Activated CD4-positive, alpha-beta T cell treated with anti-CD3 and anti-CD28 coated beads, Interleukin-2, amount 10 ng/mL, durations not matched to agents 7 days and 5 days (primary cell): ENCODE measurements at regions not wholly inside any gene's neighbourhood (a gene's known extent, or its start where the extent isn't known, plus 50 kb on each side); places are given as distances from the start of the nearest gene placed in this dataset.
"Not testable (repeated sequence)": the region's sequence is repeated elsewhere in the genome, so short reads cannot be mapped to it uniquely, and the experiment has no call there.

ENCODE experiments used
- CTCF ChIA-PET: fragments of 350-600 bp; sonication (Branson Sonifier 250); formaldehyde crosslinking; loops from one replicate; lab custom pipeline; 2021; ENCODE audit warnings: antibody characterized with exemption; lab: Charles Lee
- POLR2A ChIA-PET: fragments of 350-600 bp; sonication (Branson Sonifier 250); formaldehyde crosslinking; loops from one replicate; lab custom pipeline; 2021; ENCODE audit warnings: antibody characterized with exemption; lab: Charles Lee
- DNase-seq: peaks from one replicate; pipeline ENCODE4 v3.0.0-alpha.2; 2020
- H3K27ac Mint-ChIP-seq: one replicate; pipeline ENCODE4 v1.8.0; 2021; ENCODE audit warnings: mild to moderate bottlenecking, moderate library complexity, mixed read lengths
- H3K27me3 Mint-ChIP-seq: one replicate; pipeline ENCODE4 v1.8.0; 2021; ENCODE audit warnings: mixed read lengths
- H3K36me3 Mint-ChIP-seq: one replicate; pipeline ENCODE4 v1.8.0; 2021; ENCODE audit warnings: low read depth, mixed read lengths
- H3K4me1 Mint-ChIP-seq: one replicate; pipeline ENCODE4 v1.8.0; 2021; ENCODE audit warnings: mixed read lengths
- H3K4me3 Mint-ChIP-seq: one replicate; pipeline ENCODE4 v1.8.0; 2021; ENCODE audit warnings: mild to moderate bottlenecking, moderate library complexity, mixed read lengths
- H3K9me3 Mint-ChIP-seq: one replicate; pipeline ENCODE4 v1.8.0; 2021; ENCODE audit warnings: mixed read lengths

DNA sequence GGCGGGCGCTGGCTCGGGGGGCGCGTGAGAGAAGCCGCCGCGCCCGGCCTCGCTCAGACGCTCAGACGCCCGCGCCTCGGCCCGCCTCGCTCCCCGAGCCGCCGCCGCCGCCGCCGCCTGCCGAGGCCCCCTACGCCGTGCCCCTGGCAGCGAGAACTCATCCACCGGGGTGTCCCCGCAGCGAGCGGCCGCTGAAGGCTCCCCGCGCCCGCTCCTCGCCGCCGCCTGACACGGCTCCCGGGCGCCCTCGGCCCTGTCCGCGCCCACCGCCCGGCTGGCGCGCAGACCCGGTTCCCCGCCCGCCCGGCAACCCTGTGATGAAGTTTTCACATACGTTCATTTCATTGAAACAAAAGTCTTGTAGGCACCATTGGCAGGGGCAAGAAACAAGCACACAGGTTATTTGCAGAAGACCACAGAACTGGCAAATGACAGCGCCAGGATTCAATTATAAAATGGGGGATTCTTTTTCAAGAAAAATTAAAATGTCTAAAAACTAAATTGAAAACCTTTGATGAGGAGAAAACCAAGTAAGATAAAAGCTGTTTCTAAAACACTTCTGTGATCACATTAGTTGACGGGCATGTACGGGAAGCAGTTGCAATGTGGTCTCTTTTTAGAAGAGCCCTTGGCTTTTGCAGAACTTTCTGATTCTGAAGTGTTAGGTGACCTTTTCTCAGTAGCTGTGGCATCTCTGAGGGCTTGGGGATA, 50.5 kb upstream of the TUBA3D start:
- Mint-ChIP-seq H3K4me3 (peak overlapping the region; percentile 55), H3K9me3 (no peaks in the 10 kb centered on the region), H3K27me3 (peaks cover 72% of the 10 kb centered on the region), H3K4me1 (peaks cover 10% of the 10 kb centered on the region), H3K27ac (no peak overlapping the region), H3K36me3 (no peaks in the 10 kb centered on the region)
- no peak for DNase-seq
- ChIA-PET POLR2A (no interaction called here), CTCF (no interaction called here)

DNA sequence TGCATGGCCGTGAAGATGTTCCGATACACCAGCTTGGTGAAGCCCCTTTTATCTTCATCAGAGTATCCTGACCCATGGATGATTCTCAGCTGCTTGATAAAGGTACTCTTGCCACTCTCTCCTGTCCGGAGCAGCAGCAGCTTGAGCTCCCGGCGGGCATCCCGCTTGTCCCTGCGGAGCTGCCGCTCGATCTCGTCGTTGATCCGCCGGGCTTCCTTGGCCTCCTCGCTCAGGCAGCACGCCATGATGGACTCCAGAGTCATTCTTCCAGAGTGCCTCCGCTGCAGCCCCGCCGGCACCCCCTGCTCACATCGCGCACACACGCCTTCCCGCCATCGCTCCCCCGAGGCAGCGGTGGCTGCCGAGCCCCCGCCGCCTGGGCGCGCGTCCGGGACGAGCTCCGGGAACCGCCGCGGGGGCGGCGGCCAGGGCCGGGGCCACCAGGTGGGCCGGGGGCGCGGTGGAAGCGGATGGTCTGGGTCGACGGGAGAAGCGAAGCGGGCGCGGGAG, 51.3 kb upstream of the TUBA3D start:
- H3K4me1 Mint-ChIP-seq = peaks cover 10% of the 10 kb centered on the region
- H3K4me3 Mint-ChIP-seq = peak overlapping the region; percentile 52
- POLR2A ChIA-PET, H3K27ac Mint-ChIP-seq, DNase-seq, H3K36me3 Mint-ChIP-seq, H3K9me3 Mint-ChIP-seq, CTCF ChIA-PET: not testable (repeated sequence)
- H3K27me3 Mint-ChIP-seq = peaks cover 68% of the 10 kb centered on the region

DNA sequence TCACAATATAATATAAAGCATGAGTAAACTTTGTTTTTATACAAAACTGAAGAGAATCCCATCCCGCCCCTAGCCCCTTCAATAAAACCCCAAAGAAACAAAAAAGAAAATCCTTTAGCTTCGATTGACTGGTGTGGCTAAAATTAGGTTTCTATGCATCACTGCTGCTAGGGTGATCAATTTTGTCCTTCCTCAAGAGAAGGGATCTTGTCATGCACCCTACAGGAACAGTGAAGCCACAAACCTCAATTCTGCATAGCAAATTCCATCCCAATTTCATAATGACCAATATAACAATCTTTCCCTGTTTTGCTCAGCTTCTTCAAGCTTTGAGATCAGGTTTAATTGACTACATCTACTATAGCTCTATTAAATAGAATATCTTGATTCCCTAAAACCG, 55.2 kb upstream of the TUBA3D start:
- POLR2A ChIA-PET, DNase-seq, H3K4me3 Mint-ChIP-seq, H3K9me3 Mint-ChIP-seq, H3K36me3 Mint-ChIP-seq, H3K4me1 Mint-ChIP-seq, H3K27ac Mint-ChIP-seq: not testable (repeated sequence)
- CTCF ChIA-PET = interaction anchor here (0.9 kb wide), 1 partner anchor 16 kb away, joined by 3 read pairs; no protein-coding TSS in a partner anchor
- peaks cover 55% of the 10 kb centered on the region for H3K27me3 Mint-ChIP-seq

DNA sequence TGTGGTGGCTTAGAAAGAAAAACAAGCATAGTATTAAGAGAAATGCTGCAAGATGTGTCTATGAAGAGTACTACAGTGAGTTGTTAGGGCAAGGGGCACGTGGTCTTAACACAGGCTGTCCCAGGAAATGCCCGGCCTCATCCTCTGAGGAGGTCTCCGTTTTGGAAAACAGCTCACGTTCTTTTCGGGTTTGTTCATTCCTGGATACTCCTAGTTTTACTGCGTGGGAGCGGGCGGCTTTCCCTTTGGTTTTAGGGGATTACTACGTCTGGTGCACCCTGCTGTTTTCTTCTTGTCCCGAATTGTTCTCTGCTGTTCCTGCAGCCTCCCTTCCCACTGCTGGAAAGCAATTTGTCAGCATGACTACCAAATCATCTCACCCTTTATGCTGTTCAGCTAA, 55.5 kb upstream of the RAB6D start:
- Mint-ChIP-seq H3K27ac (no peak overlapping the region), H3K36me3 (no peaks in the 10 kb centered on the region), H3K27me3 (peaks cover 54% of the 10 kb centered on the region), H3K4me1 (no peaks in the 10 kb centered on the region), H3K4me3 (no peak overlapping the region), H3K9me3 (no peaks in the 10 kb centered on the region)
- POLR2A ChIA-PET = no interaction called here
- DNase-seq = no peak
- CTCF ChIA-PET = no interaction called here

DNA sequence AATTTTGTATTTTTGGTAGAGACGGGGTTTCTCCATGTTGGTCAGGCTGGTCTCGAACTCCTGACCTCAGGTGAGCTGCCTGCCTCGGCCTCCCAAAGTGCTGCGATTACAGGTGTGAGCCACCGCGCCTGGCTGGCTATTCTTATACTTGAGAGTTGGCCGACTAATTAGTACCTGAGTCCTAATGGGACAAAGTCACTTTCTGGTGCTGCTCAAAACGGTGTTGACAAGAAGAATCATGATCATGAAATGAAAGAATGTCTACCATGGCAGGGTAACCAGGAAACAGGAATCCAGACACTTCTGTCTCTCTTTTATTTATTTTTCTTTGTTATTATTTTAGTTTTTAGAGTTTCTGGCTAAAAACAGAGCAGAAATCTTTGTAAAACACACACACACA, 54.7 kb upstream of the RAB6D start:
- H3K36me3 Mint-ChIP-seq = no peaks in the 10 kb centered on the region
- H3K27me3 Mint-ChIP-seq = peaks cover 50% of the 10 kb centered on the region
- no peaks in the 10 kb centered on the region for H3K4me1 Mint-ChIP-seq
- no peak overlapping the region for H3K27ac Mint-ChIP-seq
- H3K9me3 Mint-ChIP-seq = no peaks in the 10 kb centered on the region
- H3K4me3 Mint-ChIP-seq = no peak overlapping the region
- no peak for DNase-seq
- CTCF ChIA-PET = no interaction called here
- POLR2A ChIA-PET = no interaction called here

DNA sequence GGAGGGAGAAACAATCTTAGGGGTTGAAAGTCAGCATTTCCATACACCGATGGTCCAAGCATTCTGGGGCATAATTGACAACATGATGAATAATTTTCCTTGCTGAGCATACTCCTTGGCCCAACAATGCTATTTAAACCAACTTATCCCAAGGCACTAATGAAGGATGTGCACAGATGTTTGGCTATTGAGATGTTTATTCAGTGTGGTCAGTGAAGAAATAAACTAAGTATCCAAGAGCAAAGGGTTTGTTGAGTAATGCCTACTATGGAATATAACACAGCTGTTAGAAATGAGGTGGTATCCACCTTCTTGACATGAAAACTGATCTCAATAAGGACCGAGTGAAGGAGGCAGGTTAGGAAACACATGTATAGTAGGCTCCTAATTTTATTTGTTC, 53.9 kb upstream of the RAB6D start:
- H3K9me3 Mint-ChIP-seq = no peaks in the 10 kb centered on the region
- no peak for DNase-seq
- POLR2A ChIA-PET = no interaction called here
- H3K27me3 Mint-ChIP-seq = peaks cover 49% of the 10 kb centered on the region
- peaks cover 4% of the 10 kb centered on the region for H3K4me1 Mint-ChIP-seq
- CTCF ChIA-PET = no interaction called here
- no peaks in the 10 kb centered on the region for H3K36me3 Mint-ChIP-seq
- no peak overlapping the region for H3K4me3 Mint-ChIP-seq
- no peak overlapping the region for H3K27ac Mint-ChIP-seq

DNA sequence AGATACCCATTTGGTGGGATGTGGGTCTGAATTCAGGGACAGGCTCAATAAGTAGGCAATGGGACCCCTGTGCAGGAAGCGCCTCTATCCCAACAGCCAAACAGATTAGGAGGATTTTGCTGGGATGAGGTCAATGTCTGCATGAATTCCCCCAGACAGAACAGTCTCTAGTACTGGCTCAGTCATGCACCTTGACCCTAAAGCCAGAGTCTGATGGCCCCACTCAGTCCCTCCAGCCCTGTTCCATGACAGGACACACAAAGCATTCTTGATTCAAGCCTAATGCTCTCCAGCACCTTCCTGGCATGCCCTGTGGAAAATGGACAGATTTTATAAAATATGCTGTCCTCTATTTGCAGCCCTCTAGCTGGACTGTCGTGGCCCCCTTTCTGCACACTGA, 49.8 kb upstream of the RAB6D start:
- no peaks in the 10 kb centered on the region for H3K9me3 Mint-ChIP-seq

More for the DNA sequence above, 49.8 kb upstream of the RAB6D start:
- H3K27me3 Mint-ChIP-seq = peaks cover 31% of the 10 kb centered on the region
- no peak overlapping the region for H3K4me3 Mint-ChIP-seq
- DNase-seq = no peak
- H3K27ac Mint-ChIP-seq = no peak overlapping the region
- peaks cover 7% of the 10 kb centered on the region for H3K4me1 Mint-ChIP-seq
- CTCF ChIA-PET = interaction anchor here (0.6 to 1.4 kb wide), 6 partner anchors 10 to 260 kb away, joined by 3 to 5 read pairs (median 3); no protein-coding TSS in a partner anchor
- H3K36me3 Mint-ChIP-seq = no peaks in the 10 kb centered on the region
- POLR2A ChIA-PET = no interaction called here
